HG02840 (cell line): ENCODE measurements at regions not wholly inside any gene's neighbourhood (a gene's known extent, or its start where the extent isn't known, plus 50 kb on each side); places are given as distances from the start of the nearest gene placed in this dataset.

Experiments
- ATAC-seq: cut with Tn5 transposase; IDR thresholded peaks from one replicate; pipeline ENCODE4 v1.9.1; 2021; ENCODE audit warnings: mild to moderate bottlenecking, moderate library complexity, moderate number of reproducible peaks; ENCODE audit not compliant: unreplicated experiment, low FRiP score

- ATAC-seq, result no peak
Measured at GRCh38 chr2:57941816-57942215, 104.8 kb upstream of the VRK2 start.

- no peak for ATAC-seq
Measured at GRCh38 chr2:57943315-57943714, 103.3 kb upstream of the VRK2 start.

- ATAC-seq, result no peak
Measured at GRCh38 chr2:57947398-57947797, 99.2 kb upstream of the VRK2 start.

- no peak for ATAC-seq
Measured at GRCh38 chr2:57954020-57954419, 92.6 kb upstream of the VRK2 start.

- no peak for ATAC-seq
Measured at GRCh38 chr2:57957238-57957637, 89.4 kb upstream of the VRK2 start.

GRCh38 chr2:57959390-57959789 lies 87.2 kb upstream of the VRK2 start:
- no peak for ATAC-seq

GRCh38 chr2:57962861-57963260 lies 83.7 kb upstream of the VRK2 start:
- no peak for ATAC-seq

- ATAC-seq, result no peak
Measured at GRCh38 chr2:57965219-57965618, 81.4 kb upstream of the VRK2 start.

GRCh38 chr2:57965961-57966360 lies 80.6 kb upstream of the VRK2 start:
- ATAC-seq, result no peak

GRCh38 chr2:57973621-57974186 lies 72.9 kb upstream of the VRK2 start:
- no peak for ATAC-seq

GRCh38 chr2:57979158-57979557 lies 67.4 kb upstream of the VRK2 start:
- ATAC-seq, result no peak

- no peak for ATAC-seq
Measured at GRCh38 chr2:57981083-57981768, 65.4 kb upstream of the VRK2 start.

- ATAC-seq, result no peak
Measured at GRCh38 chr2:57987835-57988573, 58.6 kb upstream of the VRK2 start.

- no peak for ATAC-seq
Measured at GRCh38 chr2:57990118-57990725, 56.4 kb upstream of the VRK2 start.
